ENCODE measurements at regions not wholly inside any gene's neighbourhood (a gene's known extent, or its start where the extent isn't known, plus 50 kb on each side); places are given as distances from the start of the nearest gene placed in this dataset.
"Not testable (repeated sequence)": the region's sequence is repeated elsewhere in the genome, so short reads cannot be mapped to it uniquely, and the experiment has no call there.

GRCh38 chr7:9698375-9698774 is 1265.0 kb downstream of the NXPH1 start:
- H3K27ac ChIP-seq: no peak overlapping the region
- H3K27me3 ChIP-seq (replicated peaks): no peaks in the 10 kb centered on the region
- DNase-seq (ENCODE audit: low read depth in 1 of 2, low spot score in 2 of 2): no peak
- H3K9me3 ChIP-seq (replicated peaks): no peaks in the 10 kb centered on the region; the same call in 1 of the 2 replicates
- no peaks in the 10 kb centered on the region for H3K4me1 ChIP-seq (replicated peaks)
- H3K4me3 ChIP-seq: no peak overlapping the region
- no peaks in the 10 kb centered on the region for H3K36me3 ChIP-seq

DNA sequence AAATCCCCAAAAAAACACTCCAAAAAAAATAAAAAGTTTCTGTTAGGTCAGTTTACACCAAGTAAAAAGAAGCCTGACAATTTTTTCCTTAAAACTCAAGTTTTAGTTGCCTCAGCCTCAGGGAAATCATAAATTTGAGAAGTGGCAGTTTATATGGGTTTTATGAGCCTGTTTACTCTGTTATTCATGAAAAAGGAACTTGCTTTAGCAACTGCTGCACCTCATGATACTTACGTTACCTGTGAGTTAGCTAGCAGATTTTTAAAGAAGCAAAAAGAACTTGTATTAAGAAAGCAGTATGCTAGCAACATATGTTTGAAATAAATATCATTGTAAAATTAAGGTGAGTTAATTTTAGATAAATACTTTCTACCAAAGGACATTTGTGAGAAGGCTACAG is 1264.5 kb upstream of the PHF14 start:
- no peak overlapping the region for H3K4me3 ChIP-seq
- no peak for DNase-seq (ENCODE audit: low read depth in 1 of 2, low spot score in 2 of 2)

GRCh38 chr7:9711259-9711918 is 1262.3 kb upstream of the PHF14 start:
- H3K4me1 ChIP-seq (replicated peaks): no peaks in the 10 kb centered on the region
- H3K27ac ChIP-seq: no peak overlapping the region

More for the DNA sequence above, 1264.5 kb upstream of the PHF14 start:
- Histone ChIP-seq H3K36me3 (no peaks in the 10 kb centered on the region), H3K27me3 (replicated peaks) (no peaks in the 10 kb centered on the region), H3K4me1 (replicated peaks) (no peaks in the 10 kb centered on the region), H3K27ac (no peak overlapping the region), H3K9me3 (replicated peaks) (0 out of 2 replicates have a peak, but pooled peaks cover 2% of the 10 kb centered on the region)

GRCh38 chr7:9718071-9718661 is 1255.5 kb upstream of the PHF14 start:
- Histone ChIP-seq H3K4me3 (no peak overlapping the region), H3K4me1 (replicated peaks) (no peaks in the 10 kb centered on the region), H3K27ac (no peak overlapping the region), H3K27me3 (replicated peaks) (no peaks in the 10 kb centered on the region), H3K36me3 (no peaks in the 10 kb centered on the region), H3K9me3 (replicated peaks) (no peaks in the 10 kb centered on the region)
- DNase-seq (ENCODE audit: low read depth in 1 of 2, low spot score in 2 of 2): no peak

More at GRCh38 chr7:9711259-9711918, 1262.3 kb upstream of the PHF14 start:
- Histone ChIP-seq H3K4me3 (no peak overlapping the region), H3K27me3 (replicated peaks) (no peaks in the 10 kb centered on the region), H3K36me3 (no peaks in the 10 kb centered on the region), H3K9me3 (replicated peaks) (no peaks in the 10 kb centered on the region)
- no peak for DNase-seq (ENCODE audit: low read depth in 1 of 2, low spot score in 2 of 2)

DNA sequence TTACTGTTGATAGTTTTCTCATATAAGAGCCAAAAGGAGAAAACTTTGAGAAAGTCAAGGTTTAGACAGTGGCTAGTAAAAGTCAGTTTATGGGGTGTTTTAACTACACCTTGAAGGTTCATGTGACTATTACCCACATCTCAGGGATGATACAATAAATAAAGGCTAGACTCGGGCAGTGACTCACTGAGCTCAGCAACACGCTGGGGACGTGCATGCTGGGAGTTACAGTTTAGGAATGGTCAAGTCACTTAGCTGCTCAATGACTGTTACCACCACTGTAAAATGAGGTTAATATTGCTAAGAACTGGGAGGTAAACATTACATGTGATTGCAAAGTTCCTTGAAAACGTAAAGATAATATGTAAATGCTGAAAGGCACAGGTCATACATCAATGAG is 1254.4 kb upstream of the PHF14 start:
- DNase-seq (ENCODE audit: low read depth in 1 of 2, low spot score in 2 of 2): no peak
- H3K9me3 ChIP-seq (replicated peaks): no peaks in the 10 kb centered on the region
- no peaks in the 10 kb centered on the region for H3K36me3 ChIP-seq
- H3K4me3 ChIP-seq: no peak overlapping the region
- H3K27ac ChIP-seq: no peak overlapping the region
- no peaks in the 10 kb centered on the region for H3K4me1 ChIP-seq (replicated peaks)
- H3K27me3 ChIP-seq (replicated peaks): no peaks in the 10 kb centered on the region

DNA sequence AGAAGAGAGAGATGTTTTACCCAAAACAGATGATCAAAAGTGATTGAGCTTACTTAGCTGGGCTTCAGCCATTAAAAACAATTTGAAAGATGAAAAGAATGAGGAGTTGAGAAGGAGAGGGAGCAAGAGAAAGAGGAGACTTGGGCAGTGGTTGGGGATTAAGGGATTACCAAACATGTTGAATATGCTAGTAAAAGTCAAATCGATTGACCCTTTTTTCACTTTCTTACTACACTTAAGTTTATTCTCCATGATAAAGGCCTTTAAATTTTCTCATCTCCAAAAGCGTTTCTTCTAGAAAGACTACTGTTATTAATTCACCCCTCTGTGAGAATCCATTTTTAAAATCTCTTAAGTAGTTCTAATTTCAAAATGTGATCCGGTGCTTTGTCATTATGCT is 1254.0 kb upstream of the PHF14 start:
- Histone ChIP-seq H3K27ac (no peak overlapping the region), H3K4me1 (replicated peaks) (no peaks in the 10 kb centered on the region), H3K36me3 (no peaks in the 10 kb centered on the region), H3K27me3 (replicated peaks) (no peaks in the 10 kb centered on the region), H3K4me3 (no peak overlapping the region), H3K9me3 (replicated peaks) (no peaks in the 10 kb centered on the region)
- DNase-seq (ENCODE audit: low read depth in 1 of 2, low spot score in 2 of 2): no peak

- not testable (repeated sequence) for H3K4me3 ChIP-seq; H3K9me3 ChIP-seq (replicated peaks); H3K27ac ChIP-seq; H3K27me3 ChIP-seq (replicated peaks); H3K36me3 ChIP-seq; H3K4me1 ChIP-seq (replicated peaks); DNase-seq (ENCODE audit: low read depth in 1 of 2, low spot score in 2 of 2)
Measured at GRCh38 chr7:9725940-9726663, 1247.6 kb upstream of the PHF14 start.

DNA sequence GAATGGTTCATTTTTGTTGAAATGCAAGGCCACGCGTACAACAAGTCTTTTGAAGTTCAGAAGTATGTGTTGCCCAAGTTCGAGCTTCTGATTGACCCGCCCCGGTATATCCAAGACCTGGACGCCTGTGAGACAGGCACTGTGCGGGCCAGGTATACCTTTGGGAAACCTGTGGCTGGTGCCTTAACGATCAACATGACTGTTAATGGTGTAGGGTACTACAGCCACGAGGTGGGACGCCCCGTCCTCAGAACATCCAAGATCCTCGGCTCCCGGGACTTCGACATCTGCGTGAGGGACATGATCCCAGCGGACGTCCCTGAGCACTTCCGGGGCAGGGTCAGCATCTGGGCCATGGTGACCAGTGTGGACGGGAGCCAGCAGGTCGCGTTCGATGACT is 1246.9 kb upstream of the PHF14 start:
- not testable (repeated sequence) for H3K4me3 ChIP-seq; H3K4me1 ChIP-seq (replicated peaks); DNase-seq (ENCODE audit: low read depth in 1 of 2, low spot score in 2 of 2); H3K27ac ChIP-seq; H3K36me3 ChIP-seq; H3K27me3 ChIP-seq (replicated peaks); H3K9me3 ChIP-seq (replicated peaks)

- not testable (repeated sequence) for H3K4me1 ChIP-seq (replicated peaks); H3K27ac ChIP-seq; H3K9me3 ChIP-seq (replicated peaks); H3K36me3 ChIP-seq; H3K4me3 ChIP-seq; H3K27me3 ChIP-seq (replicated peaks); DNase-seq (ENCODE audit: low read depth in 1 of 2, low spot score in 2 of 2)
Measured at GRCh38 chr7:9727467-9727869, 1246.2 kb upstream of the PHF14 start.

- H3K4me3 ChIP-seq; H3K36me3 ChIP-seq; H3K27ac ChIP-seq; H3K9me3 ChIP-seq (replicated peaks); DNase-seq (ENCODE audit: low read depth in 1 of 2, low spot score in 2 of 2); H3K4me1 ChIP-seq (replicated peaks); H3K27me3 ChIP-seq (replicated peaks): not testable (repeated sequence)
Measured at GRCh38 chr7:9728014-9728657, 1245.5 kb upstream of the PHF14 start.

DNA sequence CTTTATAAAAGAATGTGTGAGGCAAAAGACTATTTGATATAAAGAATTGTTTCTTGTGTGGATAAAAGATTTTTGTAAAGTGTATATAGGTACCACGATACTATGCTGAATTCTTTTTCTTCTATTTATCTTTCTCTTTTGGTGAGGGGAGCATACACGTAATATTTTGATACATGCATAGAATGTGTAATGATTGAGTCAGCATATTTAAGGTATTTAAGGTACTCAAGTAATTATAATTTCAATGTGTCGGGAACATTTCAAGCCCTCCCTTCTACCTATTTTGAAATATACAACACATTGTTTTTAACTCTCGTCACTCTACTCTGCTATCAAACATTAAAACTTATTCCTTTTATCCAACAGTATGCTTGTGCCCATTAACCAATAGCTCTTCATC is 1221.6 kb upstream of the PHF14 start:
- H3K4me1 ChIP-seq (replicated peaks): no peaks in the 10 kb centered on the region
- no peaks in the 10 kb centered on the region for H3K27me3 ChIP-seq (replicated peaks)
- H3K9me3 ChIP-seq (replicated peaks): no peaks in the 10 kb centered on the region
- H3K36me3 ChIP-seq: no peaks in the 10 kb centered on the region
- no peak overlapping the region for H3K27ac ChIP-seq
- no peak overlapping the region for H3K4me3 ChIP-seq
- no peak for DNase-seq (ENCODE audit: low read depth in 1 of 2, low spot score in 2 of 2)

DNA sequence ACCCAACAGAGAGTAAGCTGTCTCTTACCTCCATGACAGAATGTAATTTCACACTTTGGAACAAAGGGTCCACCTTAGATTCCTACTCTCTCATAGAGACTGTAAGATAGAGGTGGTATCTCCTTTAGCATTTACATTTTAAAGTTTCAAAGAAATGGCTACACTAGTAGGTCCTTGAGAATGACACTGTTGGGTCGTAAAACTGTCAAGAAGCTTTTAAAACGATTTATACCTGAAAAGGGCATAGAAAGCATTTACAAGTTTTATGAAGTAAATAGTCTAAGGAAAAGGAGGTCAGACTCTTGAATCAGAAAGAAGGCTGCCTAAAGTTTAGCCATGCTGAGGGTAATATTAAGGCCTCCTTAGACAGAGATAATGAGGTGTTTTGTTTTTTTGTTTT is 1212.4 kb upstream of the PHF14 start:
- no peak for DNase-seq (ENCODE audit: low read depth in 1 of 2, low spot score in 2 of 2)
- Histone ChIP-seq H3K27ac (no peak overlapping the region), H3K27me3 (replicated peaks) (no peaks in the 10 kb centered on the region), H3K9me3 (replicated peaks) (no peaks in the 10 kb centered on the region; the same call in 1 of the 2 replicates), H3K36me3 (no peaks in the 10 kb centered on the region), H3K4me3 (no peak overlapping the region), H3K4me1 (replicated peaks) (no peaks in the 10 kb centered on the region)

GRCh38 chr7:9776900-9777299 is 1196.8 kb upstream of the PHF14 start:
- Histone ChIP-seq H3K4me3 (no peak overlapping the region), H3K27ac (no peak overlapping the region), H3K4me1 (replicated peaks) (no peaks in the 10 kb centered on the region), H3K36me3 (no peaks in the 10 kb centered on the region), H3K27me3 (replicated peaks) (no peaks in the 10 kb centered on the region), H3K9me3 (replicated peaks) (peaks cover 3% of the 10 kb centered on the region; the same call in 1 of the 2 replicates)
- DNase-seq (ENCODE audit: low read depth in 1 of 2, low spot score in 2 of 2): no peak

GRCh38 chr7:9778367-9778766 is 1195.3 kb upstream of the PHF14 start:
- Histone ChIP-seq H3K4me1 (replicated peaks) (no peaks in the 10 kb centered on the region), H3K9me3 (replicated peaks) (0 out of 2 replicates have a peak, but pooled peaks cover 3% of the 10 kb centered on the region), H3K27ac (no peak overlapping the region), H3K27me3 (replicated peaks) (no peaks in the 10 kb centered on the region), H3K36me3 (no peaks in the 10 kb centered on the region), H3K4me3 (no peak overlapping the region)
- no peak for DNase-seq (ENCODE audit: low read depth in 1 of 2, low spot score in 2 of 2)

Measured in SJSA1 (cell line).